Retinal pigment epithelial cell (primary cell): ENCODE measurements at regions not wholly inside any gene's neighbourhood (a gene's known extent, or its start where the extent isn't known, plus 50 kb on each side); places are given as distances from the start of the nearest gene placed in this dataset.

Source experiments
- DNase-seq: peaks from one replicate; pipeline ENCODE4 v3.0.0-alpha.2; 2010; ENCODE audit warnings: low read depth
- H3K4me3 ChIP-seq: 2 replicates; pipeline ENCODE4 v1.5.1; 2011; ENCODE audit warnings: mild to moderate bottlenecking, low read length, control low read depth, moderate library complexity
- TF ChIP-seq, protein P1 (sequence below): conservative IDR thresholded peaks from 2 replicates; pipeline ENCODE4 v1.5.1; 2011; ENCODE audit warnings: low read depth, low read length, control low read depth, inconsistent platforms

- no peak overlapping the region for H3K4me3 ChIP-seq
- peak; percentile 89 for DNase-seq
- TF ChIP-seq, protein P1, sequence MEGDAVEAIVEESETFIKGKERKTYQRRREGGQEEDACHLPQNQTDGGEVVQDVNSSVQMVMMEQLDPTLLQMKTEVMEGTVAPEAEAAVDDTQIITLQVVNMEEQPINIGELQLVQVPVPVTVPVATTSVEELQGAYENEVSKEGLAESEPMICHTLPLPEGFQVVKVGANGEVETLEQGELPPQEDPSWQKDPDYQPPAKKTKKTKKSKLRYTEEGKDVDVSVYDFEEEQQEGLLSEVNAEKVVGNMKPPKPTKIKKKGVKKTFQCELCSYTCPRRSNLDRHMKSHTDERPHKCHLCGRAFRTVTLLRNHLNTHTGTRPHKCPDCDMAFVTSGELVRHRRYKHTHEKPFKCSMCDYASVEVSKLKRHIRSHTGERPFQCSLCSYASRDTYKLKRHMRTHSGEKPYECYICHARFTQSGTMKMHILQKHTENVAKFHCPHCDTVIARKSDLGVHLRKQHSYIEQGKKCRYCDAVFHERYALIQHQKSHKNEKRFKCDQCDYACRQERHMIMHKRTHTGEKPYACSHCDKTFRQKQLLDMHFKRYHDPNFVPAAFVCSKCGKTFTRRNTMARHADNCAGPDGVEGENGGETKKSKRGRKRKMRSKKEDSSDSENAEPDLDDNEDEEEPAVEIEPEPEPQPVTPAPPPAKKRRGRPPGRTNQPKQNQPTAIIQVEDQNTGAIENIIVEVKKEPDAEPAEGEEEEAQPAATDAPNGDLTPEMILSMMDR, result peak; percentile 87
Observed at GRCh38 chr1:115545791-115546733, 95.7 kb upstream of the VANGL1 start.

- TF ChIP-seq, protein P1, result no peak
- H3K4me3 ChIP-seq, result no peak overlapping the region
- DNase-seq, result no peak
Observed at GRCh38 chr1:115545096-115545720, 96.6 kb upstream of the VANGL1 start.

DNA sequence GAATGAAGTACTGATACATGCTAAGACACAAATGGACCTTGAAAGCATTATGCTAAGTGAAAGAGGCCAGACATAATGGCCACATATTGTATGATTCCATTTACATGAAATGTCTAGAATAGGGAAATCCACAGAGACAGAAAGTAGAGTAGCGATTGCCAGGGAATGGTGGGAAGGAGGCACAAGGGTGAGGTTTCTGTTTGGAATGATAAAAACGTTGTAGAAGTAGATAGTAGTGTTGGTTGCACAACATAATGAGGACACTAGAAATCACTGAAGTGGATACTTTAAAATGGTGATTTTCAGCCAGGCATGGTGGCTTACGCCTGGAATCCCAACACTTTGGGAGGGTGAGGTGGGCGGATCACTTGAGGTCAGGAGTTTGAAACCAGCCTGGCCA is 97.6 kb upstream of the VANGL1 start:
- TF ChIP-seq, protein P1, result no peak
- no peak overlapping the region for H3K4me3 ChIP-seq
- DNase-seq, result no peak

GRCh38 chr1:115543247-115543646 is 98.5 kb upstream of the VANGL1 start:
- DNase-seq, result no peak
- no peak overlapping the region for H3K4me3 ChIP-seq
- TF ChIP-seq, protein P1, result no peak

DNA sequence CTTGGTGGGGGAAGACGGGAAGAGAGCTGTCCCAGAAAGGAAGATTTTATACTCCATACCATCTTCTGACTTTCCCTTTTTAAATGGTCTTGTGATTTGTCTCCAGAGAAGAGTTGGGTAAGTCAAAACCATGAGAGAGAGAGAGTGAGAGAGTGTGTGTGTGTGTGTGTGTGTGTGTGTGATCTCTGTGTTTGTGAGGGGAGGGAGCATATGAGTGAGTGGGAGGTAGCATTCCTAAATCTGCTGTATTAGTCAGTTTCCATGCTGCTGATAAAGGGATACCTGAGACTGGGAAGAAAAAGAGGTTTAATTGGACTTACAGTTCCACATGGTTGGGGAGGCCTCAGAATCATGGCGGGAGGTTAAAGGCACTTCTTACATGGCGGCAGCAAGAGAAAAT is 102.0 kb upstream of the VANGL1 start:
- H3K4me3 ChIP-seq, result no peak overlapping the region
- no peak for DNase-seq
- TF ChIP-seq, protein P1, result no peak

DNA sequence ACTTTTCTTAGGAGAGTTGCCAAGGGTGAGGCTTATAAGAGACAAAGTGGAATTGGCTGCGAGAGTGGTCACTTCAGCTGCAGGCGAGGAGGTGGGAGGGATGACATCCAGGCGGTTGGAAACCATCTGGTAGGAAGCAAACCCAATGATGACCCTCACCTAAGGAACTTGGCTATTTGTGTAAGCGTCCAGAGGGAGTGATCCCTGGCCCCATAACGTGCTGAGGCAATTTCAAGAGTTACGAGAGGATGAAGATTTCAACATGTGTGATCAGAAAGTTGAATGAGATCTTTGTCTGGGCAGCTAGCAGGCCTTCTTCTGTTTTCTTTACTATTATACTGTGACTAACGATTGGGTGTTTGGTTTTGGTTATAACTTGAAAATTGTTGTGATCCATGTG is 102.7 kb upstream of the VANGL1 start:
- TF ChIP-seq, protein P1, result no peak
- H3K4me3 ChIP-seq, result no peak overlapping the region
- no peak for DNase-seq
